Coronary artery (tissue), 2 donors: ENCODE measurements at regions not wholly inside any gene's neighbourhood (a gene's known extent, or its start where the extent isn't known, plus 50 kb on each side); places are given as distances from the start of the nearest gene placed in this dataset.
A peak's percentile ranks its signal among the peaks of the same experiment; 100 is the strongest.

Experiments
- DNase-seq: peaks from one replicate; pipeline ENCODE4 v3.0.0-alpha.2; 2017; ENCODE audit warnings: low spot score
- H3K27ac ChIP-seq, 2 donors: fragments of 200-600 bp; sonication (generic); one replicate each; pipeline ENCODE4 v1.5.1; 2016 to 2019
- H3K4me3 ChIP-seq: fragments of 200-600 bp; sonication (generic); 2 replicates; pipeline ENCODE4 v1.5.1; 2016; ENCODE audit warnings: mild to moderate bottlenecking, moderate library complexity
- CTCF ChIP-seq: fragments of 200-600 bp; sonication (generic); IDR thresholded peaks from one replicate; pipeline ENCODE4 v1.5.1; 2019; ENCODE audit warnings: antibody characterized with exemption

- Histone ChIP-seq H3K27ac (peak overlapping the region; percentile 6 to 57), H3K4me3 (peak overlapping the region; percentile 9)
- TF ChIP-seq CTCF, result no peak
- DNase-seq, result peak; percentile 81
Measured at GRCh38 chr11:45021692-45022141, 71.0 kb upstream of the TP53I11 start.

GRCh38 chr11:45022294-45023064 is 71.8 kb upstream of the TP53I11 start:
- peak; percentile 57 for DNase-seq
- no peak for TF ChIP-seq CTCF
- H3K27ac ChIP-seq, result peak overlapping the region; percentile 6 to 57

DNA sequence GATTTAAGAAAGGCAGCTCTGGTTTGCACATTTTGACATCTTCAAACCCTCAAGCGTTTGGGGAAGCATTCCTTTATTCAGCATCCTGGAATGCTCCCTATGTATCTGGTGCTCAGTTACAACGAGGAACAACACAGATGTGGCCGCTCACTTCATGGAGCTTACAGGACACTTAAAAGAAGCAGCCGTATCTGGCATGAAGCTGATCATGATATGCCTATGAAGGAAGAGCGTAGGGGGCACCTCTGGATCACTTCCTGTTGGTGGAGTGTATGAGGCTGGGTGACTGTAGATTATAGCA is 72.3 kb upstream of the TP53I11 start:
- TF ChIP-seq CTCF, result no peak
- Histone ChIP-seq H3K27ac (no peak overlapping the region), H3K4me3 (no peak overlapping the region)
- no peak for DNase-seq

More at GRCh38 chr11:45022294-45023064, 71.8 kb upstream of the TP53I11 start:
- H3K4me3 ChIP-seq, result no peak overlapping the region

- Histone ChIP-seq H3K27ac (no peak overlapping the region), H3K4me3 (no peak overlapping the region)
- TF ChIP-seq CTCF, result no peak
- no peak for DNase-seq
Measured at GRCh38 chr11:45024316-45024715, 73.6 kb upstream of the TP53I11 start.

- no peak overlapping the region for H3K4me3 ChIP-seq
Measured at GRCh38 chr11:45024846-45025588, 74.3 kb upstream of the TP53I11 start.

GRCh38 chr11:45025716-45026492 is 75.2 kb upstream of the TP53I11 start:
- Histone ChIP-seq H3K27ac (peak overlapping the region in 1 of 2 donors; percentile 5), H3K4me3 (no peak overlapping the region)
- no peak for DNase-seq
- no peak for TF ChIP-seq CTCF

More at GRCh38 chr11:45024846-45025588, 74.3 kb upstream of the TP53I11 start:
- no peak for DNase-seq
- TF ChIP-seq CTCF, result no peak
- H3K27ac ChIP-seq, result no peak overlapping the region
